Epithelial cell of proximal tubule (primary cell): ENCODE measurements at regions not wholly inside any gene's neighbourhood (a gene's known extent, or its start where the extent isn't known, plus 50 kb on each side); places are given as distances from the start of the nearest gene placed in this dataset.

Experiments used
- DNase-seq: peaks from one replicate; pipeline ENCODE4 v3.0.0-alpha.2; 2011; ENCODE audit warnings: low read depth
- H3K4me3 ChIP-seq: 2 replicates; pipeline ENCODE4 v1.5.1; 2011; ENCODE audit warnings: low read depth, mild to moderate bottlenecking, low read length
- CTCF ChIP-seq: conservative IDR thresholded peaks from 2 replicates; pipeline ENCODE4 v1.5.1; 2012; ENCODE audit warnings: low read depth, mild to moderate bottlenecking, low read length

- DNase-seq = no peak
- no peak for TF ChIP-seq CTCF
- H3K4me3 ChIP-seq = no peak overlapping the region
These were observed 199.2 kb upstream of the FAM9B start for GRCh38 chrX:9233141-9233540.

GRCh38 chrX:9234315-9234714, 200.4 kb upstream of the FAM9B start:
- no peak for TF ChIP-seq CTCF
- no peak for DNase-seq
- H3K4me3 ChIP-seq = no peak overlapping the region

GRCh38 chrX:9235722-9236121, 201.8 kb upstream of the FAM9B start:
- no peak for TF ChIP-seq CTCF
- no peak overlapping the region for H3K4me3 ChIP-seq
- no peak for DNase-seq

- H3K4me3 ChIP-seq = no peak overlapping the region
- no peak for DNase-seq
- no peak for TF ChIP-seq CTCF
These were observed 207.0 kb upstream of the FAM9B start for GRCh38 chrX:9240956-9241355.

GRCh38 chrX:9241427-9241826, 207.5 kb upstream of the FAM9B start:
- DNase-seq = no peak
- TF ChIP-seq CTCF = no peak
- H3K4me3 ChIP-seq = no peak overlapping the region

GRCh38 chrX:9249051-9249846, 215.3 kb upstream of the FAM9B start:
- TF ChIP-seq CTCF = no peak
- no peak for DNase-seq
- no peak overlapping the region for H3K4me3 ChIP-seq

- no peak for TF ChIP-seq CTCF
- no peak for DNase-seq
- H3K4me3 ChIP-seq = no peak overlapping the region
These were observed 212.7 kb upstream of the TBL1X start for GRCh38 chrX:9252182-9252581.
